Glomerular endothelial cell (primary cell): ENCODE measurements at regions not wholly inside any gene's neighbourhood (a gene's known extent, or its start where the extent isn't known, plus 50 kb on each side); places are given as distances from the start of the nearest gene placed in this dataset.

Experiments used
- DNase-seq: peaks from one replicate; pipeline ENCODE4 v3.0.0-alpha.2; 2011; ENCODE audit warnings: low read depth, low spot score; ENCODE audit errors: extremely low read depth

- no peak for DNase-seq
Observed at GRCh38 chr10:4357911-4358310, 468.1 kb upstream of the AKR1E2 start.

- no peak for DNase-seq
Observed at GRCh38 chr10:4355350-4355749, 470.7 kb upstream of the AKR1E2 start.

GRCh38 chr10:4354382-4354812 lies 471.6 kb upstream of the AKR1E2 start:
- no peak for DNase-seq

- DNase-seq: peak; percentile 90
Observed at GRCh38 chr10:4353964-4354363, 472.0 kb upstream of the AKR1E2 start.

- no peak for DNase-seq
Observed at GRCh38 chr10:4353059-4353655, 472.9 kb upstream of the AKR1E2 start.

- DNase-seq: no peak
Observed at GRCh38 chr10:4352414-4352961, 473.5 kb upstream of the AKR1E2 start.

- no peak for DNase-seq
Observed at GRCh38 chr10:4351723-4352413, 474.1 kb upstream of the AKR1E2 start.

- no peak for DNase-seq
Observed at GRCh38 chr10:4347397-4347796, 478.6 kb upstream of the AKR1E2 start.

GRCh38 chr10:4345877-4346646 lies 479.9 kb upstream of the AKR1E2 start:
- DNase-seq: no peak

GRCh38 chr10:4344492-4344994 lies 481.5 kb upstream of the AKR1E2 start:
- no peak for DNase-seq

GRCh38 chr10:4343873-4344272 lies 482.1 kb upstream of the AKR1E2 start:
- DNase-seq: no peak

- DNase-seq: no peak
Observed at GRCh38 chr10:4343091-4343490, 482.9 kb upstream of the AKR1E2 start.

- no peak for DNase-seq
Observed at GRCh38 chr10:4338768-4339167, 487.2 kb upstream of the AKR1E2 start.

- DNase-seq: no peak
Observed at GRCh38 chr10:4337563-4337962, 488.4 kb upstream of the AKR1E2 start.

- no peak for DNase-seq
Observed at GRCh38 chr10:4334871-4335270, 491.1 kb upstream of the AKR1E2 start.

GRCh38 chr10:4334015-4334414 lies 492.0 kb upstream of the AKR1E2 start:
- DNase-seq: no peak

- no peak for DNase-seq
Observed at GRCh38 chr10:4333459-4333894, 492.5 kb upstream of the AKR1E2 start.

GRCh38 chr10:4332764-4333458 lies 493.1 kb upstream of the AKR1E2 start:
- no peak for DNase-seq

GRCh38 chr10:4331150-4331549 lies 494.9 kb upstream of the AKR1E2 start:
- DNase-seq: no peak

- no peak for DNase-seq
Observed at GRCh38 chr10:4330636-4331035, 495.4 kb upstream of the AKR1E2 start.

GRCh38 chr10:4329225-4329624 lies 496.8 kb upstream of the AKR1E2 start:
- no peak for DNase-seq
